NCI-H187 treated with DMSO at 0.1 percent for 48 hours (cell line): ENCODE measurements at regions not wholly inside any gene's neighbourhood (a gene's known extent, or its start where the extent isn't known, plus 50 kb on each side); places are given as distances from the start of the nearest gene placed in this dataset.

ENCODE experiments used
- DNase-seq: peaks from one replicate; lab custom pipeline; 2025; lab: John Stamatoyannopoulos, UW

DNA sequence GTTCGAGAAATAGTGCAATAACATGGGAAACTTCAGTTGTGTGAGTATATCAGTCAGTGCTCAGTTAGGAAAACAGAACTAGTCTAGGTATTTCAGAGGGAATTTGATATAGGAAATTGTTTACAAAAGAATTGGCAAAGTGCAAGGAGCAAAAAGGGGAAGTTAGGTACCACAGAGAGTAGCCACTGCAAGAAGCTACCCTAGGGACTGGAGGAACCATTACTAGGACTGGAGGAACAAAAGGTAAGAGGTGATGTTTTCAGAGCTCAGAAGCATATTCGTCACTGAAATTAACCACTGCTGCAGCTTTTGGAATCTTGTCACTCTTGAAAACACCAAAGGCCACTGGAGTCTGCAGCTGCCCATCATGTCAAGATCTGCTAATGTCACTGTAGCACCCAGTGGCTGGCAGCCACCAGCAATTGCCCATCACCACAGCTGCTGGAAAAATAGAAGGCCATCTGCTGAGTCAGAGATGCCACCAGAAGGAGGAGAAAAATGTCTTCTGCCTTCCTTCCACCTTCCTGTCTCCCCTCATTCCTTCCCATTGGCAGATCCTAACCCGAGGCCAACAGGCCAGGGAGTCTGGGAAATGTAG lies 160.6 kb upstream of the RPS6KA3 start:
- DNase-seq = no peak

GRCh38 chrX:20421697-20422096 lies 155.0 kb upstream of the RPS6KA3 start:
- DNase-seq = no peak

DNA sequence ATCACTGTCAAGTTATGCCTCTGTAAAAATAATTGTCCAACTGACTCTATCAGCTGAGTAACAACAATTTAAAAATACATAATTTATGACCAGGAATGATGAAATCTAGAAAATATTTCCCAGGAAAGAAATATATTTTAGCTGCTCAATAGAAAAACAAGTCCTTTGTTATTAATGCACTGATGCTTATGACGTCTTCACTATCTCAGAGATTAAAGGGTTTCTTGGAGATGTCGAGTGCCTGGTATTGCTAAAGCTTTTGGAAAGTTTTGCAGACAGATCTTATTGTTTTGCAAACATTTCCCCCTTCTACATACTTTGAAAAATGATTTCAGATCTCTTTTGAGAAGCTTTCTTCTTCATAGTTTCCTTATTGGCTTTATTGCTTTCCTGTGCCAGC lies 154.6 kb upstream of the RPS6KA3 start:
- no peak for DNase-seq

GRCh38 chrX:20420058-20420457 lies 153.3 kb upstream of the RPS6KA3 start:
- DNase-seq = no peak

GRCh38 chrX:20418379-20419150 lies 151.9 kb upstream of the RPS6KA3 start:
- DNase-seq = no peak

DNA sequence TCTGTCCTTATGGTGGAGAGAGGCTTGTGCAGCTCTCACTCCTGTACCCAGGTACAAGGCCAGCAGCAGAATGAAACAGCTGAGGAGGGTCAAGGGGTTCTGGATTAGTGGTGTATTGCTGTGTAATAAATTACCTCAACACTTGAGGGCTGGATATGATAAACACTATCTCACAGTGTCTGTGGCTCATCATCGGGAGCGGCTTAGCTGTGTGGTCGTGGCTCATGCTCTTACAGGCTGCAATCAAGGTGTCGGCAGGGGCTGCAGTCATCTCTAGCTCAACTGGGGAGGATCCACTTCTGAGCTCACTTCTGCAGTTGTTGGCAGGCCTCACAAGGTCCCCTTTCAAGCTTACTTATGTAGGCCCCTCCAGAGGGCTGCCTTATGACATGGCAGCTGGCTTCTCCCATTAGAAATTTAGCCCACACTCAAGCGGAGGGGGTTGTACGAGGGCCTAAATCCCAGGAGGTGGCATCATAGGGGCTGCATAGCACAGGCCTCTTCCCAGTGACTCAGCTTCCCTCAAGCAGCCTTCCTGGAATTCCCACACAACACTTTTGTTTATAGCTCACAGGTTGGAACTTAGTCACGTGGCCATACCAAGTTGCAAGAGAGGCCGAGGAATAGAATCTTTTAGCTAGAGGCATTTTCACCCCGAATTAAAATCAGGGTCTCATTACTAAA lies 148.2 kb upstream of the RPS6KA3 start:
- no peak for DNase-seq

DNA sequence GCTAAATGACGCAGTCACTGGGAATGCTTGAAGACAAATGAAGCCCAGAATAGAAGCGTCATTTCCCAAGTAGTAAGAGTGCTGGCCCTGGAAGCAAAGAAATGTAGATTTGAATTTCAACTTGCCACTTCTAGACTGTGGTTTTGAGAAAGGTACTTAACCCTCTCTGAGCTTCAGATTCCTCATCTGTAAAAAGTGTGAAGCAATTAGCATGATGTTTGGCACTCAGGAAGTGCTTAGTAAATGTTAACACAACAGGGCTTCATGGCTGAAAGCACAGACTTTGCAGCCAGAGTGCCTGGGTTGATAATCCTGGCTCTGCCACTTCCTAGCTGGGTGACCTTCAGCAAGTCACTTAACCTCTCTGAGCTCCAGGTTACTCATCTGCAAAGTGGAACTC lies 147.4 kb upstream of the RPS6KA3 start:
- DNase-seq = no peak

DNA sequence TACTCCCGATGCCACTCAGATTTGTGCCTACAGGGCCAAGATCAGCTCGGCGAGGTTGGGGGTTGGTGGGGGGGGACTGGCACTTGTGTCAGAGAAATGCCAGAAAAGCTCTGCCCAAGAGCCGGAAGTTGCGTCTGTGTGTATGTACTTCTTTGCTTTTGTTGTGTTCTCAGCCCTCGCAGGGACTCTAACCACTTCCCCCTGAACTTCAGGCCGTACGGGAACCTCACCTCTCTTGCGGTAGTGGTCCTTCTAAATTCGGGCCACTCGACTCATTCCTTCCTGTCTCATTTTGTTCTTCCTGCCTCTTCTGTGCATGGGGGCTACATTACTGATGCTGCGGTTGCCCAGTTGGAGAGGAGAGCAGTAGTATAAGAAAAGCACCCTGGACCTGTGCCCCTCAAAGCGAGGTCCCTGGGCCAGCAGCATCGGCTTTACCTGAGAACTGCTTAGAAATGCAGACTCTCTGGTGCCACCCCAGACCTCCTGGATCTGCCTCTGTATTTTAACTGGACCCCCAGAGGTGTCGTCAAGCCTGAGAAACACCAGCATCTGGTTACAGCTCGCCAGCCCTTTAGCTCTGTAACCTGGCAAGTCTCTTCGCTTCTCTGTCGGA lies 146.3 kb upstream of the RPS6KA3 start:
- DNase-seq = no peak

GRCh38 chrX:20410540-20410939 lies 143.8 kb upstream of the RPS6KA3 start:
- DNase-seq = no peak

- DNase-seq = no peak
Measured at GRCh38 chrX:20409991-20410390, 143.3 kb upstream of the RPS6KA3 start.

DNA sequence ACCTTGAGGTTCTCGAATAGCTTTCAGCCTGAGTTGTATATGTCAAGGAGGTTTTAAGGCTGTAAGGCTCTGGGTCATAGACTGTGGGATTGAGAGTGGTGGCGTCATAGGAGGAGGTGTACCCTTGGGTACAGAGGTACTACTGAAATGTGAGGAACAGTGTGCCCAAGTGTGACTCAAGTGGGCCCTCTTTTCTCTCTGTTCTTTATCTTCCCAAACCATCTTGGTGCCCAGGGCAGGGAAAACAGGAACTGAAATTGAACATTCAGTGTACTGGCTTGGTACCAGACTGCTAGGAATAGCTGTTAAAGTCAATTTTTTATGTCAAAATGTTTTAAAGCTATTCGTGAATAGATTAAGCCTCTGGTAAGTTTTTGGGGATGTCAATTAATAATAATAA lies 136.2 kb upstream of the RPS6KA3 start:
- no peak for DNase-seq

- DNase-seq = no peak
Measured at GRCh38 chrX:20399728-20400414, 133.2 kb upstream of the RPS6KA3 start.

DNA sequence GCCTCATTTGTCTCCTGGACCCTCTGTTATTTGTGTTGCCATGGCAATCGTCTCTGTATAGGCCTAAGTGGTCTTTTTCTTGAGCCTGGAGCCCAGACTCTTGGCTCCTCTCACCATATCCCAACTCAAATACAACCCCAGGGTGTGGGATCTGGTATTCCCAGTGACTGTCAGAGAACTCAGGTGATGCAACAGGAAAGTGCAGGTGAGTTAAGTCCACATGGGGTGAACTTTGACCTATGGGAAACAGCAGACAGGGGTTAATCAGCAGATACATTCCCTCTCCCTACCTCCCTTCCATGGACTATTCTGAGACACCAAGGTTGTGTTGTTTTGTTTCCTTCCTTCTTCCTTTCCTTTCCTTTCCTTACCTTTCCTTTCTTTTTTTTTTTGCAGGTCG lies 130.9 kb upstream of the RPS6KA3 start:
- no peak for DNase-seq

DNA sequence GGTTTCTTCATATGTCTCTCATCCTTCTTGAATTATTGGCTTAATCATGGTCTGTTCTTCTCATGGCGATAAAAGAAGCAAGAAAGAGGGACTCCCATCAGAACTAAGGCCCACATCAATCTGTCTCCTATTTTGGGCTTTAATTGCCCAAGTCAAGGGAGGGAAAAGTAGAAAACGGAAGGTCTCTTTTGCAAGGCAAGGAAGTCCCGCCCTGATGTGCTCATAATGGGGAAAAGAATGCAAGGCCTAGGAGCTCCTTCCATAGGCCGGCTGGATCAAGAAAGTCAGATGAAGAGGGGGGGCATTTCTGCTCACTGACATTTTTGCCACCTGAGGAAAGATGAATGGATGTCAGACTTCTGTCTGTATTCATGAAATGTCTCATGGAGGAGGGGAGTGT lies 127.7 kb upstream of the RPS6KA3 start:
- no peak for DNase-seq

DNA sequence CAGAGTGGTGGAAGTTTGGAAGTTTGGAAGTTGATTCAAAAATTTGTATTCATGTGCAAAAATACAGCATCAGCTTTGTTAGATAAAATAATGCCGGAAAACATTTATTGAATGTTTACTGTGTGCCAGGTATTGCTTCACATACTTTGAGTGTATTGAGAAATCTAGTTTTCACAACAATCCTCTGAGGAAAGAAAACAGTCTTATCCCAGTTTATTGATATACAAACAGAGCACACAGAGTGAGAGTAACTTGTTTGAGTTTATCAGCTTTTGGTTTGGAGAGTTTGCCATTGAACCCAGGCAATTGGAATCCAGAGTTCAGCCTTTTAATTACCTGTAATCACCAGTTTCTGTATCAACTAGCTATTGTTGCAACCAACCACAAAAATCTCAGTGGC lies 127.2 kb upstream of the RPS6KA3 start:
- DNase-seq = no peak

DNA sequence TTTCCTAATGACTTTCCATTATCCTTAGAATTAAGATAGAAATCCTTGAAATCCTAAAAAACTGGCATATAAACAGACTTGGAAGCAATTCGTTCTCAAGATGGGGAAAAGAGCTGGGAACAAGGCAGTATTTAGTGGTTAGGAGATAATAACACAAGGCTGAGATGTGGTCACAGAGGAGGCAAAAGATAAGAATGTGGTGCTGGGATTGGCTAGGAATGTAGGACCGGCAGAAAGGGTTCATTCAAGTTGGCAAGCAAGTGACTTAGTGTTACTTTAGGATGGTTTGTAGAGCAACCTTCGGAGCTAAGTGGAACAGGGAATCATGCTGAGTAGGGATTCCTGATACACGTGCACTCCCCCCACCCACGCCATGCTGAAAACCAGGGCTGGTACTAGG lies 121.9 kb upstream of the RPS6KA3 start:
- no peak for DNase-seq

DNA sequence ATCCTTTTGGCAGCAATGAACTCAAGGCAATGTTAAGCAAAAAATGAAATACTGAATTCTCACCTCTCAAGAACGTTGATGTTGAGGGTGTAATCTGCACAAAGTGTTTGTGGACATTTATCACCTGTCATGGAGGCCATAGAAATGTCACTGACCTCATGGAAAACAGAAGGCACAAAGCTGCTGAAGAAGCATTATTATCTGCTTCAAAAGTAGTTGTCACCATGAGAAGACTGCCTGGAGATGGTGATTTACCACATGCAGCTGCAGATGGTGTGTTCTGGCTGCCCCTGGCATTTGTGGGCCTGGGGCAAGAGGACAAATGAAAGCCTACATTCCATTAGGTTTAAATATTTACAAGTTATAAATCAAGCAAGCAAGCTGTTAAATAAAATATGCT lies 116.8 kb upstream of the RPS6KA3 start:
- DNase-seq = no peak

- no peak for DNase-seq
Measured at GRCh38 chrX:20382518-20383297, 116.0 kb upstream of the RPS6KA3 start.

GRCh38 chrX:20382082-20382481 lies 115.4 kb upstream of the RPS6KA3 start:
- no peak for DNase-seq

DNA sequence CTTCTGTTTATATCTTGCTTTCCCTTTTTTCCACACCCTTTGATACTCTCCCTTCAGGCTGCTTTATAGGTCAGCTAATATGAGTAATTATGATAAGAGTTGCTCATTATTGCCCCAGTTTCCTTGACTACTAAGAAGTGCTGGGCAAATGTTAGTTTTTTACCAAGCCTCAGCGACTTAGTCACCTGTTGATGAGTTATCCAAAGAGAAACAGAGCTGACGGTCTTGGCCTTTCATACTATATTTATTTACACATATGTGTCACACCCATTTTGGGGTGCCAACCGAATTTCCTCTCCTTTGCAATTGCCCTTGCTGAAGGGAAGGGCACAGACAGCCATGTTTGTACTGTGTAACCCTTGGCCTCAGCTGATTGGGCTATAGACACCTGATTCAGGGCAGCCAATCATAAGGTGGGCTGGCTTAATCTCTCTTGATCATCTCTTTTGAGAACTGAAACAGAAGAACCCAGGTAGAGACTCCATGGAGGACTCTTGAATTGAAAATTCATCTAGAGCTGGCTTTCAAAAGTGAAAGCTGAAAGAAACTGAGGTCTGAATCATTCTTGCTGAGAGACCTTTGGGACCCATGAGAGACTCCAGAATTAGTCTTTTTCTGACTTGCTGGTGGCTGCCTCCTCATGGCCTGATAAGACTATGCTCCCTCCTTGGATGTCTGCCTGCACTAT lies 111.7 kb upstream of the RPS6KA3 start:
- no peak for DNase-seq

DNA sequence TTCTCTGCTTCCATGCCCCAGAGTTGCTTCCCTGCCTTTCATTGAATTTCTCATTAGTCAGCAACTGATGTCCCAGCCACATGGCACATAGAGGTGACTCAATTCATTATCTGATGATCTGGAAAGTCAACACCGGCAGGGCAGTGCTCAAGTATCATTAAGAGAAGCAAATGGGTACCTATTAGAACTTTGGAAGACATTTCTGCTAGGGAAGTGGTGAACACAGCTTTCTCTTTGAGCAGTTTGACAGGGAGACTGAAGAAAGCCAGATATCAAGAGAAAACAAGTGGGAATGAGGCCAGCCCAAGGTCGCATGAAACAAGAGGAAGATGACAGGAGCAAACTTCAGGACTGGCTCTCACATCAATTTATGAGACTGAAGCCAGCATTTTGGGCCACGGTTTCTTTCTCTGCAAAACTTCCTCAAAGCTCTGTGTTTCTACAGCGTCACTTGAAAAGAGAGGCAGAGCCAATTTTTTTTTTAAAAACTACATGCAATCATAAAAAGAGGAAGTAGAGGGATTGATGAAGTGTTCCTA lies 108.3 kb upstream of the RPS6KA3 start:
- no peak for DNase-seq
